Left ventricle myocardium superior (tissue), 1 donor: ENCODE measurements at regions not wholly inside any gene's neighbourhood (a gene's known extent, or its start where the extent isn't known, plus 50 kb on each side); places are given as distances from the start of the nearest gene placed in this dataset.

ENCODE experiments used
- ATAC-seq: fragments of 200-7000 bp; cut with Tn5 transposase; one replicate; pipeline ENCODE4 v1.9.1; 2020; ENCODE audit warnings: mild to moderate bottlenecking, moderate library complexity
- DNase-seq: peaks from one replicate; pipeline ENCODE4 v3.0.0-alpha.2; 2020
- intact Hi-C: fragments of 100-400 bp; cut with micrococcal nuclease; formaldehyde crosslinking; loops from one replicate; pipeline ENCODE4 v1.11.0; 2022
- donor health status: DM: no; HTN: yes; CAD: no; lungs with severe emphysema.

DNA sequence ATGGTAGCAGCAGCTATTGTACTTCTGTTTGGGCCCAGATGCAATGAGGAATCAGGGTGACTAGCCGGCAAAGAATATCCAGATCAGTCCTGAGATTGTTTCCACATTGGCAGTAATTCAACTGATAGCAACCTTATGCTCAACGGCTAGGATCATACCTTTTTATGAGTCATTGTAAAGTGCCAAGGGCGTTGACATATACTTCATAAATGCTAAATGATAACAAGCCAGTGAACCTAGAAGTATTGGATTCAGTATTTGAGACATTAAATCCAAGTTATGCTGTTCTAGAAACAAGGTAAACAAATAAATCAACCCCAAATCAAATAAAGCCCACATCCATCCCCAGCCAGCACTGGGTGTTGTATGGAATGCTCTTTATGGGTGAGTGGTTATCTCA is 207.1 kb upstream of the ZFHX3 start:
- DNase-seq (no peak), ATAC-seq (no peak)
- intact Hi-C loops, result no loop called here

DNA sequence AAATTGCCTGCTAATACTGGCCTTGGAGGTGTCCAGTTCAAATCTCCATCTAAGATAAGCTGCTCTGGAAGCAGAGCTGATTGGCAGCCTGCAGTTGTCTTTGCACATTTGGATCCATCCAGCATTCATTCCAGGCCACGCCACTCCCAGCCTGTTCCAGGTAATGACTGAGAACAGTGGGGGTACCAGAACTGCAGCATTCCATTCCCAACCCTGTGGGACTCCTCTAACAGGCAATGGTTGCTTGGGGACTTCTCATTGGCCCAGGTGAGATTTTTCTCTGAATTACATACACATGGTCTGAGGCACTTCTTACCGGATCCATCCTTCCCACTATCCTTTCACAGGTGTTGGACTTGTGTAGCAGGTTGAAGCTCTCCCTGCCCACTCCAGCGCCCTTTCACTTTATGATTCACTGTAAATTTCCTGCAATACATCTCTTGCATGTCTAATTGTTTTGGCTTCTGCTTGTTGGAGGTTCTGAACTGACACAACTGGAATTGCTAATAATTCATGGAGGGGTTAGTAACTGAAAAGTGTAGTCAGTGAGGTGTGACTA is 206.1 kb upstream of the ZFHX3 start:
- intact Hi-C loops, result no loop called here
- DNase-seq, result no peak
- no peak for ATAC-seq

DNA sequence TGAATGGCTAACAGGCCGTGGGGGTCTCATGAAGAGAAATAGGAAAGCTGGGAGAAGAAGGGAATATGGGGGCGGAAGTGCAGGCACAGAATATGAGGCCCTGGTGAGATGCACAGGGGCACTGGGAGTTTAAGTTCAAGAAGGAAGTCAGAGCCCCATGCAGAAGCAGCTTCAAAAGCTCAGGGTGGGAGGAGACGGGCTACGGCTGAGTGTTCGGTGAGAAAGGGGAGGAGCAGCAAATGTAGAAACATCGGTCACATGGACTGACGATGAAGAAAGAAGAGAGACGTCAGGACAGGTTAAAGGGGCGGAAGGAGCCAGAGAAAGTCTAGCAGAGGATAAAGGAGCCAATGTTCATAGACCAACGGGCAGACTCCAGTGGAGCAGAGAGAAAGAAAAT is 204.5 kb upstream of the ZFHX3 start:
- intact Hi-C loops, result no loop called here
- DNase-seq (no peak), ATAC-seq (no peak)

DNA sequence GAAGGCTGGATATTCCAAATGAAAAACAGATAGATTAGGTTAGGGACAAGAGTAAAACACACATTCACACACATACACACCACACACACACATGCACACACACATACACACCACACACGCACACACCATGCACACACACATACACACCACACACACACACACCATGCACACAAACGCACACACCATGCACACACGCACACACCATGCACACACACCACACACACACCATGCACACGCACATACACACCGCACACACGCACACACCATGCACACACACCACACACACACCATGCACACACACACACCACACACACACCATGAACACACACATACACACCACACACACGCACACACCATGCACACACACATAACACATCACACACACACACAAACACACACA is 203.7 kb upstream of the ZFHX3 start:
- no peak for DNase-seq
- ATAC-seq, result no peak
- intact Hi-C loops, result no loop called here

DNA sequence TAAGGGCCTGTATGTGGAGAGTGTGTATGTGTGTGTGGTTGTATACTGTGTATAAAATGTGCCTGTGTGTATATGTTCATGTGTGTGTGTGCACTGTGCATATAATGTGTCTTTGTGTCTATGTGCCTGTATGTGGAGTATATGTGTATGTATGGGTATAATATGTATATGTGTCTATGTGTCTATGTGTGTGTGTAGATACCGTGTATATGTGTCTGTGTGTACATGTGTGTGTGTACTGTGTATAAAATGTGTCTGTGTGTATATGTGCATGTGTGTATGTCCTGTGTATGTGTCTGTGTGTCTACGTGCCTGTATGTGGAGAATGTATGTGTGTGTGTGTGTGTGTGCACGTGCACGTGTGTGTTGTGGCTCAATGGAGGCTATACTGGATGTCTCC is 200.4 kb upstream of the ZFHX3 start:
- no peak for ATAC-seq
- no peak for DNase-seq
- intact Hi-C loops, result loop anchor here (5.0 kb wide), 1 partner anchor 841 kb away; no protein-coding TSS in a partner anchor

DNA sequence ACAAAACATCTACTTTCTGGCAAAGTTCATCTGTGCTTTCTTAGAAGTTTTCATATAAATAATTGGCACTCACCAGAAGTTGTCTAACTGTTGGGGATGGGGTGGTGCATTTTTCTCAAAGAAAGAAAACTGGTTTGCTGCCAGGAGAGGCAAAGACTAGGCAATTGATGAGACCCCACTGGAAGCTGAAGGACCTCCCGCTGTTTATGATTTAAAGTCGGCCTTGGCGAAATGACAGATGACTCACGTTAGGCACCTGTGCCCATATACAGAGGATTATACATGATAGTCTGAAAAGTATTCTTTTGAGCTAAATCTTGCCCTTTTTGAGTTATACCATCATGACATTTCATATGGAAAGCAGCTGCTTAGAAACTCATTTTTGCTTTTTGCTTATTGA is 193.0 kb upstream of the ZFHX3 start:
- intact Hi-C loops, result no loop called here
- ATAC-seq, result no peak
- DNase-seq, result no peak

DNA sequence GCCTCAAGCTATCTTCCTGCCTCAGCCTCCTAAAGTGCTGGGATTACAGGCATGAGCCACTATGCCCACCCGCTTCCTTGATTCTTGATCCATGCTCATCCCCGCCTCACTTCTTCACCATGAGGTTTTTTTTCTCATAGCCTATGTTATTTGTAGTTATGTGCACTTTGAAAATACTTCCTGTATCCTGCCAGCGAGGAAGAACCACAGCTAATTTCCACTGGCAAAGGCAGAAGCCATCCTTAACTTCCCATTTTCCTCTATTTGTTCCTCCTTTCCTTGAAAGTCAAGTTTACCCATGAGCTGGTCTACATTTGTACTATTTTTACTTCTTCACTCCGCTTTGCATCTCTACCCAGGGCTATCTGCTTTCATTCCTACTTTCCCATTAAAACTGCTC is 189.7 kb upstream of the ZFHX3 start:
- DNase-seq (no peak), ATAC-seq (no peak)
- intact Hi-C loops, result no loop called here

DNA sequence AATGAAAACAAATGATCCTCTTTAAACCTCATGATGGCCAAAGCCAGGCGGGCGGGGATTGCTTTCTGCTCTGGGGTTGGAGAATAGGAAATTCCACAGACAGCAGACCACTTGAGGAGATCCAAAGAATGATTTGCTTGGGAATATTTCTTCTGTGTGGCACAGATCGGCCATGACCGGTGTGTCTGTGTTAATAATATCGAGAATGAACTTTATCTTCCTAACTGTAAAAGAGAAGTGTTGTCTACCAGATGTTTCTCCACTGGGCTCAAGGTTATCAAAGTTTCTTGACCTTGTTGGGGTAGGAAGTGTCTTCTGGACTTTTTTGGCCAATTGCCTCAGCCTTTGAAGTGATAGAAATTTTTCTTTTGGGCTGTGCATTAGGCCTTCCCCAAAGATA is 186.6 kb upstream of the ZFHX3 start:
- ATAC-seq, result no peak
- intact Hi-C loops, result no loop called here
- DNase-seq, result no peak

DNA sequence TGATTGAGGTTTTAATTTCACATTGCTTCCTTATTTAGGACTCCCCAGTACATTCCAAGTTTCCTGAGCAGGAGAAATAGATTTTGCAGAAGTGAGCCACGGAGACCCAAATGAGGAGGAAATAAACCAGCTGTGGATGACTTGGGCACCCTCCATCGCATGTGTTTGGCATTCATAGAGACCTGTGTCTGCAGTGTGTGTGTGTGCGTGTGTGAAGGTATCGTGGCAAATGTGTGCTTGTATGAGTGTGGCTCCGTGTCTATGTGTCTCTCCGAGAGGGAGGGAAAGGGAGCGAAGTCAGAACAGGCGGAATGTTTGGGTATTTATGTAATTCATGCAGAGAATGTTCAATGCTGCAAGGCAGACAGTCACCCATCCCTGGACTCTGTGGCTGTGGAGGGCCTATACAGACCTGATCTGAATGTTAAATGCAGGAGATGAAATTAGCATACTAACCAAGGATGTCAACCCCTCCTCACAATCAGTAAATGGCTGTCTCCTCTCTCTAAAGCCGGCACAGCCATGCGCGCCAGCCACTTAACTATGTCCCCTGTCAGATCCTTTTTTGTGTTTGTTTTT is 186.0 kb upstream of the ZFHX3 start:
- intact Hi-C loops, result no loop called here
- DNase-seq (no peak), ATAC-seq (no peak)

DNA sequence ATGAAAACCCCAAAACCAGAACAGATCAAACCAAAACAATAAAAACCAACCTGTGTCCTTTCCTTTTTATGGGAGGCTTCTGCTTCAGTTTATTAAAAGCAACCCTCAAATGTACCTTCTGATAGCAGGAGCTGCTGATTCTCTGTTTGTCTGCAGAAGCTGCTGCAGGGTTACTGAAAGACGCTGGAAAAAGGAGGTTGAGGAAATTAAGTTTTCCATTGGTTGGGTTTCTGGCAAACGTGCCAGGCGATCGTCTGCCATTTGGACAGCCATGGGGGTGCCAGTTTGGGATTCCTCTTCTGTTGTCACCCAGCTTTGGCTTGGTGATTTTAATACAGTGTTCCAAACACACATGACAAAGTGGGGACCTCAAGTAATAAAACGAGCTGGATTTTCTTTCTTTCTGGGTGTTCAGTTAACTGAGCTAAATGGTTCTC is 185.4 kb upstream of the ZFHX3 start:
- ATAC-seq, result no peak
- no peak for DNase-seq
- intact Hi-C loops, result no loop called here

DNA sequence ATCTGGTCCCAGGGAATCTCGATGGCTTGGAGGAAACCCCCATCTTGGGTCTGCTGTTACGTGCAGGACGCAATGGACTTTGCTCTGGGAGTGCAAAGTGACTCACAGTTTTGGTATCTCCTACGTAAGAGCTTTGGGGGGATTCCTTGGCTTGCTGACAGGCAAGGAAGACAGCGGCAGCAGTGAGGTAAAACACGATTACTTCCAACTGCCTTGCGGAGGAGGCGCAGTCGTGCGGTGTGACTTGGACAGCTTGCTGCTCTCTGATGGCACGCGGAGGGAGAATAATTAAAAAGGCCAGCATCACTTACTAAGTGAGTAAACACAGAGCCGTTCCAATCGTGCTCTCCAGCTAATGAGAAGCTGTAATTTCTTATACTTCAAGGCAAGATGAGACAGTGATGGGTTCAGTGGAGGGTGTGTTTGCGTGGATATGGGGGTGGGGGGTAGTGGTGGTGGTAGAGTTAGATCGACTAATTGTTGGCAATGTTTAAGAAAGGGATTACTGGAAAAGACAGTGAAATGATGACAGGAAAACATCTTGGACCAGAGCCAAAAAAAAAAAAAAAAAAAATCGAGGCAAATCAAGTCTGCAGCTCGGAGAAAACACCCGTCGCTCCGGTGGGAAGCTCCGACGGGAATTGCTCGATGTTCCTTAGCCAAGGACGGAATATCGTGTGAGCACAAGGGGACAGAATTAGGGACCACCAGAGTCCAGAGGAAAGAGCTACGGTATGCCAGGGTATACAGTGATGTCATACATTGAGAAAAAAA is 184.8 kb upstream of the ZFHX3 start:
- peak; percentile 73 for ATAC-seq
- DNase-seq, result peak; percentile 51
- intact Hi-C loops, result no loop called here

DNA sequence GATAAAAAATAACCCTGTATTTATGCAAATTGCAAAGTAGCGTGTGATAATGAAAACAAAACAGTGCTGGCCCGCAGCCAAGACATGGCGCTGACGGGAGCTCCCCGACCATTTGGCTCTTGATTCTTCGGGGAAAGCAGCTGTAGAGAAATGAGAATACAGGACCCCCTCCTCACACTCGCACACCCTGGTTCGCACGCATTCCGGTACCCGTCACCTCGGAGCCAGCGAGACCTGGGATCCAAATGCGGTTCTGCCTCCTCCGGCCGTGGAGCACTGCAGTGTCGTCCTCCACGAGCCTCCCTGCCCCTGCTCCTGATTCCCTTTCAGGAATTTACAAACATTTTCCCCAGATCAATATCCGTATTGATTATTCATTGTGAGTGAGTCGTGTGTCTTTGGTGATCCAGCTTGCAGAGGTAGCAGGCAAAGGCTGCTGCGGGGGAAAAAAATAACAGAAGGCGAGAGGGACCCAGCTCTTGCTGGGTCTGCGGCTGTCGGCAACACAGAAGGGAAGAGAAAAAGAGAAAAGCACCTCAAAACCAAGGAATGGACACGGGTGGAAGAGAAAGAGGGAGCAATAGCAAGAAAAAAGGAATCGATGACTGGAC is 184.1 kb upstream of the ZFHX3 start:
- ATAC-seq (no peak), DNase-seq (peak; percentile 48)
- intact Hi-C loops, result no loop called here

DNA sequence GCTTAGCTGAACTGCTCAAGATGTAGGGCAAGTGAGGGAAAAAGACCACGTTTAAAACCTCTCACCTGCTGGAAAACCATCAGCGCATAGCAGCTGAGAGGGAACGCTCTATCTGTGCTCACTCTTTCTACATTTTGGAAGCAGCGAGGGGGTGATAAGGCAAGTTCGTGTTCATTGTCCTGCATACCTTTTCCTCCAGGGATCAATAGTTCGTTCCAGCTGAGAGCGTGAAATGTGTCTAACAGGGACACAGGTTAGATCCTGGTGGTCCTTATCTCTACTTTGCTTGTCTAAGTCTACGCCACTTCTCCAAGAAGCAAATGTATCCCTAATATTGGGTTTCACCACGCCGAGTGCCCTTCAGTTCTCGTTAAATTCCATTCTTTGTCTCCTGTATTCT is 183.5 kb upstream of the ZFHX3 start:
- ATAC-seq (no peak), DNase-seq (no peak)
- intact Hi-C loops, result no loop called here

DNA sequence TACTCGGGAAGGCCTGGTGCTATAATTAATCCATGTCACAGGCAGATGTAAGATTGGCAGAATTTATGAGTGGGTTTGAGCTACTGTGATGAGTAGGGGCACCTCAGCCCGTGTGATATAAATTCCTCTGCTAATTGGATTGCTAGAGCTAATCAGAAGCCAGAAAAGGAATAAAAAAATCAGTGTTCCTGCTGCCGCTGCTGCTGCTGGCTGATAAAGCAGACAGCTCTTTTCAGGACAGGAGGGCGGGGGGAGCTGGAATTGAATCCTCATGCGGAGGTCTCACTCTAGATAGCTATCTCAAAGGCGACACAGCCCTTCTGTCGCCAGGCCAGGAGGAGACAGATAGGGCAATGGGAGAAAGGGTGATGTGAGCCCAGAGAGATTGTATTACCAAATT is 182.7 kb upstream of the ZFHX3 start:
- ATAC-seq (no peak), DNase-seq (no peak)
- intact Hi-C loops, result no loop called here

DNA sequence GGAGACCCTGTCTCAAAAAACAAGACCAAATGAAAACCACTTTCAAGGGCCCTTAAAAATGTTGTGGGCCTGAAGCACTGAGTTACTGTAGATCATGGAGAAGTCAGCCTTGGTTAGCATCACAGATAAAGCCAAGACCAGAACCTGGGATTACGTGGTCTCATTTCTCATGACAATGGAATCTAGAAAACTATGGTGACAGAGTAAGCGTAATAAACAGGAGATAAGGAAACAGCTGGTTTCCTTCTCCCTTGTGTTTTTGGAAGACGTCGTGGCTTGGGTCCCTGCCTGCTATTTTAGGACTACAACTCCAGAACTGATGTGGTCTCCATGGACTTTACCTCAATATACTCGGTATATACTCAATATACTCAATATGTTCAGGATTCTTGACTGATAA is 180.7 kb upstream of the ZFHX3 start:
- intact Hi-C loops, result no loop called here
- ATAC-seq, result peak; percentile 63
- DNase-seq, result peak; percentile 32

DNA sequence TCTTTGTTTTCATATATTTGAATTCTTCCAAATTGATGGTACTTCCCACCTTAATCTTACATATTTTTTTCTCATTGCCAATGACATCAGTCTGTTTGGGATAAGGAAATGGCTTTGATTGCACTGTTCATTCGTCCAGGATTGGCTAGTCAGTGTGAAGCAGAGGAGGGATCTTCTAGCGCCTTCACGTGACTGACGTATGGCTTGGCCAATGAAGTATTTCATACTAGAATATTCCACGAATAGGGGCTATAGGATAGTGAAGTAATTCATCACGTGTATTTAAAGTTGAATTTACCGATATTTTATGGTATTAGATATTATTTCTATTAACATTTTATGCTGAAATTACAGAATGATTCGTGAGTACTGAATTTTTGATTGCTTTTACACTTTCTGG is 178.7 kb upstream of the ZFHX3 start:
- intact Hi-C loops, result no loop called here
- DNase-seq, result no peak
- no peak for ATAC-seq

DNA sequence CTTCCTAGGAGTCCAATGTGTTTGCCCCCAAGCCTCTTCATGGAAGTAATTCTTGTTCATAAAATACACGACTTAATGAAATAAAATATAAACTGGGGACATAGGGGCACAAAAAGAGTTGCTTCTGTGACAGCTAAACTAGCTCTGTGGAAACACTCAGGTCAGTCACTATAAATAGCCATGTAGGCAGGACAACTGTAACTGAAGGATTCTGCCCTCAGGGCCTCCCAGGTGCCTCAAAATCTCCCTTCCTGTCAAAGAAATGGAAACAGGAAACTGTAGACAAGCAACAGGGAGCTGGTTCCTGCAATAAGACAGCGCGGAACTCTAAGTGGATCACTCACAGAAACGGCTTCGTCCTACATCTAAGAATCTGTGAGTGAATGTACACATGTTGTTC is 178.1 kb upstream of the ZFHX3 start:
- ATAC-seq (peak; percentile 50), DNase-seq (no peak)
- intact Hi-C loops, result no loop called here

DNA sequence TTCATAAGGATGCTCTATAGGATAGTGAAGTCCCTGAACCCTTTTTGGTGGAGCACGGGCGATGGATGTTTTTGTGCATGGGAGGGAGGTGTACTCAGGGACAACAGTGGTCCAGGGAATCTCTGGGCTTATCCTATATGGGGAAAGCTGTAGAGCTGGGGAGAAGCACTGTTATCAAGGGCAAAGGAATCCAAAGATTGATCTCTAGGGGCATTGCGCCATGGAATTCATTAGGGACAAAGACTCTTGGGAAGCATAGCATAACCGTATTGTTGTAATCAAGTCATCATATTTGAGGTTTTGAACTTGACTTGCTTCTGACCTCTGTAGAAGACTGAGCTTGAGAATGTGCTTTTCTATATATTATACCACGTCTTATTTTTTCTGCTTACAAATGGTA is 172.9 kb upstream of the ZFHX3 start:
- no peak for DNase-seq
- intact Hi-C loops, result no loop called here
- ATAC-seq, result no peak

DNA sequence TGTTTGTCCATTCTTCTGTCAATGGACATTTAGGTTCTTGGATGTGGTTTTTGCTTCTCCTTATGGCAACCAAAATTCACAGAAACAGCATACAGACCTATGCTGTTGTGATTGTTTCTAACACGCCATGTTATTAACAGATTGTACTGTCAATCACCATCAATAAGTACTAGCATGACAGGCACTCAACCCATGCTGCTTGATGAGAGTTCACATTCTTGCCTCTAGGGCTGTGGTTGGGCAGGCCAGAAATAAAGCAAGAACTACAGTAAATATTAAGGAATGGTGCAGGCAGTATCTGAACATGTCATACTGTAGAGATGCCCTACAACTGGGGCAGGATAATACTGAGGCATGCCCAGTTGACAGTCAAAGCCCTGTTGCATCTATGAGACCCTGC is 171.2 kb upstream of the ZFHX3 start:
- ATAC-seq (no peak), DNase-seq (no peak)
- intact Hi-C loops, result no loop called here

DNA sequence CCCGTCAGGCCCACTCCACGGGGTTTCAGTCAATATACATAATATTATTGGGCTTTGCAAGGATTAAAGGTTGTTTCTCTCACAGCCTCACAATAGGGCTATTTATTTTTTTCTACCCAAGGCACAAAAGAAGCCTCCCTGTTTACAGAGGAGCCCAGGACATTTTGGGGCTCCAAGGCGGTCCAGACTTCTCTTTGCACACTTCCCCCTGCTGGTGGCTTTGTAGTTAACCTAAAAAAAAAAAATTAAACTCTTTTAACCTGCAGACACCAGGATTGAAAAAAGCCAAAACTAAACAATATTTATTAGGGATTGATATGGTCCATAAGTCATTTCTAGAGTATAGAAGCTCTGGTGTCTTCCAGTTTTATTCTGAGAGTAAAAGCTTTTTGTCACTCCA is 169.7 kb upstream of the ZFHX3 start:
- DNase-seq (no peak), ATAC-seq (no peak)
- intact Hi-C loops, result no loop called here

DNA sequence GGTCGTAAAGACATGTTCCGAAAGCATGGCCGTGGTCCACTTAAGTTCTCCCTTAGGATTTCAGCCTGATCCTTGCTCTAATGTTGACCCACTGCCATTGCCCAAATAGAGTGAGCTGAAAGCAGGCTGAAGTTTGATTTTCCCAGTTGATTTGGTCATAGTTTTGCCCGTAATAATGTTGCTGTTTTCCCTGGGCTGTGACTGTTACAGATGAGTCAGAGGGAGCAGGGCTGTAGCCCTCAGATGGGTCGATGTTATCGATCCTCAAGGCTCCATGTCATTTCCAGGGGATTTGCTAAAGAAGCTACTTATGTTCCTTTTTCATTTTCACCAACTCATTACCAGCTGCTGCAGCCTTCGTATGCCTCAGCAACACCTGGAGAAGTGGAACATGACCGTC is 169.0 kb upstream of the ZFHX3 start:
- DNase-seq (no peak), ATAC-seq (no peak)
- intact Hi-C loops, result no loop called here
